ENCODE measurements at regions not wholly inside any gene's neighbourhood (a gene's known extent, or its start where the extent isn't known, plus 50 kb on each side); places are given as distances from the start of the nearest gene placed in this dataset.
A peak's percentile ranks its signal among the peaks of the same experiment; 100 is the strongest.

DNA sequence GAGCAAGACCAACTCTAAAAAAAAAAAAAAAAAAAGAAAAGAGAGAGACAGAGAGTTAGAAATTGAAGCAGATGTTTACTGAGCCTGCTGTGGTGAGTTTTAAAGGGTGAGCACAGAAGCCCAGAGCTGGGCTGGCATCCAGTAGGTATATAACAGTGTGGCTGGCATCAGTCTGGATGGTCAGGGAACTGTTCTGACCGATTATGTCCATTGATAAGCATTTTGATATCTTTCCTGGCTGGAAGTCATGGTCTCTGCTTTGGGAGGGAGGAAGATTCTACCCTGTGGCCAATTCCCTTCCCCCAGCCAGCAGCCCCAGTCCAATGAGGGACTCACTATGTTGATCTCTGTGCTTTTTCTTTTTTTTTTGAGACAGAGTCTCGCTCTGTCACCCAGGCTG, 65.2 kb upstream of the PODXL start:
- TF ChIP-seq, protein P1, sequence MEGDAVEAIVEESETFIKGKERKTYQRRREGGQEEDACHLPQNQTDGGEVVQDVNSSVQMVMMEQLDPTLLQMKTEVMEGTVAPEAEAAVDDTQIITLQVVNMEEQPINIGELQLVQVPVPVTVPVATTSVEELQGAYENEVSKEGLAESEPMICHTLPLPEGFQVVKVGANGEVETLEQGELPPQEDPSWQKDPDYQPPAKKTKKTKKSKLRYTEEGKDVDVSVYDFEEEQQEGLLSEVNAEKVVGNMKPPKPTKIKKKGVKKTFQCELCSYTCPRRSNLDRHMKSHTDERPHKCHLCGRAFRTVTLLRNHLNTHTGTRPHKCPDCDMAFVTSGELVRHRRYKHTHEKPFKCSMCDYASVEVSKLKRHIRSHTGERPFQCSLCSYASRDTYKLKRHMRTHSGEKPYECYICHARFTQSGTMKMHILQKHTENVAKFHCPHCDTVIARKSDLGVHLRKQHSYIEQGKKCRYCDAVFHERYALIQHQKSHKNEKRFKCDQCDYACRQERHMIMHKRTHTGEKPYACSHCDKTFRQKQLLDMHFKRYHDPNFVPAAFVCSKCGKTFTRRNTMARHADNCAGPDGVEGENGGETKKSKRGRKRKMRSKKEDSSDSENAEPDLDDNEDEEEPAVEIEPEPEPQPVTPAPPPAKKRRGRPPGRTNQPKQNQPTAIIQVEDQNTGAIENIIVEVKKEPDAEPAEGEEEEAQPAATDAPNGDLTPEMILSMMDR (IDR thresholded peaks at IDR 0.05; ENCODE audit: low read depth, low read length, missing control alignments) = no peak
- in situ Hi-C loops (cut with HindIII; ENCODE audit: low pct_ligation_motif_present, low sequenced_read_pairs) = no loop called here
- Histone ChIP-seq H3K4me3 (ENCODE audit: low read depth, low read length) (no peak overlapping the region), H3K27me3 (replicated peaks) (no peaks in the 10 kb centered on the region), H3K36me3 (replicated peaks) (no peaks in the 10 kb centered on the region), H3K27ac (no peak overlapping the region)
- DNase-seq = no peak

DNA sequence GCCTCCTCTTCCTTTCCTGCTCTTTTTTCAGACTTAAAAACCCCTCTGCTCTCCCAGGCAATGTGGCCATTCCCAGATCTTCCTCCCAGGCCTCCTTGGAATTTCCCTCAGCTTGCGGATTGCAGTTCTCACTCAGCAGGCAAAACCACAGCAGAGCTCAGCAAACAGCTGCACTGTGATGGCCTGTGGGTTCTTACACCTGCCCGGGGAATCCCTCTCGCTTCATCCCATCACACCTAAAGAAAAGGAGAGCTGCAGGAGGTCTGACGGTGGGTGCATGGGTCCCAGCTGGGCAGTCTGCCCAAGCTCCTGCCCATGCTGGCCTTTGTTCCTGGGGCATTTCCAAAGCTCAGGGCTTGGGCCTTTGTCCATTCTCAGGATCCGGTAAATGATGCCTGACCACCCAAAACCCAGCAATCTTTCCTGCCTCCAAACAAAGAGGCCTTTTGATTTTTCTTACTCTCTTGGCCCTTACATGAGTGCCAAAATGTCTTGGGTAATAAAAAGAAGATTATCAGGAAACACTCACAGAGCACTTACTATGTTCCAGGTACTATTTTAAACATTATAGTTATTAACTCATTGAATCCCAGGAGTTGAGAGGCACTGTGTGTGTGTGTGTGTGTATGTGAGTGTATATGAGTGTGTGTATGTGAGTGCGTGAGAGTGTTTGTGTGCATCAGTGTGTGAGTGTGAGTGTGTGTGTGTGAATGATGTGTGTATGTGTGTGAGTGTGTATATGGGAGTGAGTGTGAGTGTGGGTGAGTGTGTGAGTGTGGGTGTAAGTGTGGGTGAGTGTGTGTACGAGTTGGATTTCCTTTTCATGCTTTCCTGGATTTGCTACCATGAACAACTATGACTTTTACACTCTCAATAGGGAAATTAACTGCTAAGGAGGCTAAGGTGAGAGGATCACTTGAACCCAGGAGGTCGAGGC, 64.5 kb upstream of the PODXL start:
- no peak overlapping the region for H3K27ac ChIP-seq

DNA sequence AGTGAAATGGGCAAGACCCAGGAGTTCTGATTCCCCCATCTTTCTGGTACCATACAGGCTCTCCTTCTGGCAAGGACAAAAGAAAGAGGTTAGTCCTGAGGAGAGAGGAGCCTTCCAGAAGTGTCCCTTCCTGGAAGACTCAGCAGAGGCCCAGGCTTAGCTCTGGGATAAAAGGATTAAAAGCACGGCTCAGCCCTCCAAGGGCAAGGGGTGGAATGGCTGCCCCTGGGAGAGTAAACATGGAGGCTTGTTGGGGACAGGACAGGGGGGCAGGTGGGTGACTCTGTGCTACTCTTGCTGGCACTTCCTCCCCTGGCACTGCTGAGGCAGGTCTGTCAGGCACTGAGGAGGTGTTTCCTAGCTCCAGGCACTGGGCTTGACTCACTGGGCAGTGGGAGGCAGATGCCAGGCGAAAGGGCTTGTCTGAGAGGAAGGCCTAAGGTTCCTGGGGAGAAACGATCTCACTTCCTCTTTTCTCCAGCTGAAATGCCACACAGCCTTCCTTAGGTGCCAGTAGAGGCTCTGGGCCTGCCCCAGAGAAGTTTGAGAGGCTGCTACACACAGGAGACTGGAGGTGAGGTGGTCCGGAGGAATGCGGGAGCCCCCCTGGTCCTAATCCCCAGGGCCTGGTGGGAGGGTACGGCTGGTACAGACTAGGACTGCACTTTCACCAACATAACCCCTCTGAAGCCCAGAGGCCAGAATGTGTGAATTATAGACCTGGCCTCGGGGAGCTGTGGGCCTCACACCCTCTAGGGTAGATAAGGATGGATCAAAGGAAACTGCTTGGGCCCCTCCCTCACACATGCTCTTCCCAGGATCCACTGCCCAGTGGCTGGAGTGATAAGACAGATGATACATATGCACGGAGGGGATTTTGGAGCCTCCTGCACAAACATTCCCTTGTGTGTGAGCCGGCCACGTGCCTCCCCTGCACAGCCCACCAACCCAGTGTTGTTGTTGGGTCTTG, 63.2 kb upstream of the PODXL start:
- Histone ChIP-seq H3K36me3 (replicated peaks) (no peaks in the 10 kb centered on the region), H3K4me3 (ENCODE audit: low read depth, low read length) (no peak overlapping the region), H3K27ac (no peak overlapping the region), H3K27me3 (replicated peaks) (no peaks in the 10 kb centered on the region)
- in situ Hi-C loops (cut with HindIII; ENCODE audit: low pct_ligation_motif_present, low sequenced_read_pairs) = no loop called here
- TF ChIP-seq, protein P1 (IDR thresholded peaks at IDR 0.05; ENCODE audit: low read depth, low read length, missing control alignments) = no peak
- no peak for DNase-seq

More for the DNA sequence above, 64.5 kb upstream of the PODXL start:
- DNase-seq = peak; percentile 35
- Histone ChIP-seq H3K4me3 (ENCODE audit: low read depth, low read length) (no peak overlapping the region), H3K36me3 (replicated peaks) (no peaks in the 10 kb centered on the region), H3K27me3 (replicated peaks) (no peaks in the 10 kb centered on the region)
- TF ChIP-seq, protein P1 (IDR thresholded peaks at IDR 0.05; ENCODE audit: low read depth, low read length, missing control alignments) = no peak
- in situ Hi-C loops (cut with HindIII; ENCODE audit: low pct_ligation_motif_present, low sequenced_read_pairs) = no loop called here

DNA sequence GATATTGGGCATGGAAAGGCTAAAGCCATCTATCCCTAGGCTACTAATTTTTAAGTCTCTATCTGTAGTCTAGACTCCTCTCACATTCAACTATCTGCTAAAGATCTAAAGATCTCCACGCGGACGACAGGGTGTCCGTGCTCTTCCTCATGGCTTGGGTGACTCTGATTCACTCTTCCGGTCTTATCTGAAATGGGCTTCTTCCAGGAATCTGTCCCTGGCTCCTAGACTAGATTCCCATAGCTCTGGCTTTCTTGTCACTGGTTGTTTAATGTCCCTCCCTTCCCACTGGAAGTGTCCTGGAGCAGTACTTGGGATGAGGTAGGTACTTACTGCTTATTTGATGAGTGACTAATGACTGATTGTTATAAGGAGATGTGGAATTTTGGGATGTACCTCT, 62.0 kb upstream of the PODXL start:
- no peaks in the 10 kb centered on the region for H3K36me3 ChIP-seq (replicated peaks)
- DNase-seq = no peak
- TF ChIP-seq, protein P1 (IDR thresholded peaks at IDR 0.05; ENCODE audit: low read depth, low read length, missing control alignments) = no peak
- no peak overlapping the region for H3K4me3 ChIP-seq (ENCODE audit: low read depth, low read length)
- no peak overlapping the region for H3K27ac ChIP-seq
- in situ Hi-C loops (cut with HindIII; ENCODE audit: low pct_ligation_motif_present, low sequenced_read_pairs) = no loop called here
- no peaks in the 10 kb centered on the region for H3K27me3 ChIP-seq (replicated peaks)

DNA sequence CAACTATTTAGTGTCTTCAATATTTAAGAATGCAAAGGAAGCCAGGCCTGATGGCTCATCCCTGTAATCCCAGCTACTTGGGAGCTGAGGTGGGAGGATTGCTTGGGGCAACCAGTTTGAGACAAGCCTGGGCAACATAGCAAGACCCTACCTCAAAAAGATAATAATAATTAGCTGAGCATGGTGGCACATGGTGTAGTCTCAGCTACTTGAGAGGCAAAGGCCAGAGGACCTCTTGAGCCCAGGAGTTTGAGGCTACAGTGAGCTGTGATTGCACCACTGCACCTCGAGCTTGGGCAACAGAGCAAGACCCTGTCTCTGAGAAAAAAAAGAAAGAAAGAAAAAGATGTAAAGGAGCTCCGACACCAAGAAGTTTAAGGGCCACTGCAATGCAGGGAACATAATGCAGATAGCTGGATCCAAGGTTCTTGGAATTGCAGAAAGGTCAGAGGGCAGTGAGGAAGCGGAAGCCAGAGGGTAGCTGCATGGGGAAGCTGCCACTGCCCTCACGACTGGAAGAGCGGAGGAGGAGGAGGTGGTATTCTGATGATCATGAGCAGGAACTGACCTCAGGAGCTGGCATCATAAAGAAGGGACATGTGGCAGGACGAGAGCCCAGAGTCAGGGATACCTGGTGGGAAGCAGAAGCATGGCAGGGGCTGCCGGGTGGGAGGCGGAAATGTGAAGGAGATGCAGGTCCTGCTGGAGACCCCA, 60.2 kb upstream of the PODXL start:
- no peaks in the 10 kb centered on the region for H3K36me3 ChIP-seq (replicated peaks)
- no peak for DNase-seq
- no peak overlapping the region for H3K4me3 ChIP-seq (ENCODE audit: low read depth, low read length)
- TF ChIP-seq, protein P1 (IDR thresholded peaks at IDR 0.05; ENCODE audit: low read depth, low read length, missing control alignments) = no peak
- in situ Hi-C loops (cut with HindIII; ENCODE audit: low pct_ligation_motif_present, low sequenced_read_pairs) = no loop called here
- no peaks in the 10 kb centered on the region for H3K27me3 ChIP-seq (replicated peaks)
- no peak overlapping the region for H3K27ac ChIP-seq
